Natural killer cell (primary cell): ENCODE measurements at regions not wholly inside any gene's neighbourhood (a gene's known extent, or its start where the extent isn't known, plus 50 kb on each side); places are given as distances from the start of the nearest gene placed in this dataset.

Experiments used
- ATAC-seq, 3 donors: fragments of 150-1000 bp in 2 of 3; fragments of 200-7000 bp in 1 of 3; cut with Tn5 transposase; 1 replicate in 1 of 3; 2 replicates in 2 of 3; pipeline ENCODE4 v1.10.0; 2021; ENCODE audit warnings: mild to moderate bottlenecking in 2 of 3, moderate library complexity in 2 of 3
- DNase-seq, 2 donors: peaks; one replicate each; pipeline versions ENCODE4 v3.0.0 to v3.0.0-alpha.2; 2013 to 2021; ENCODE audit warnings: mixed read lengths in 1 of 2
- H3K27ac ChIP-seq: one replicate; pipeline ENCODE4 v1.5.1; 2013; ENCODE audit warnings: mild to moderate bottlenecking, low read length
- H3K27me3 ChIP-seq: one replicate; pipeline ENCODE4 v1.6.1; 2013; ENCODE audit warnings: low read length; ENCODE audit not compliant: control insufficient read depth, insufficient read depth
- H3K36me3 ChIP-seq: one replicate; pipeline ENCODE4 v1.6.1; 2013; ENCODE audit warnings: low read length; ENCODE audit not compliant: control insufficient read depth, insufficient read depth
- H3K4me1 ChIP-seq: one replicate; pipeline ENCODE4 v1.6.1; 2013; ENCODE audit warnings: low read length; ENCODE audit not compliant: control insufficient read depth, insufficient read depth
- H3K4me3 ChIP-seq: one replicate; pipeline ENCODE4 v1.5.1; 2013; ENCODE audit warnings: low read length
- H3K9me3 ChIP-seq: one replicate; pipeline ENCODE4 v1.6.1; 2013; ENCODE audit warnings: low read length; ENCODE audit not compliant: control insufficient read depth, insufficient read depth
- H3K27ac Mint-ChIP-seq, 2 donors: one replicate each; pipeline ENCODE4 v1.8.0; 2022; ENCODE audit warnings: mild to moderate bottlenecking in 2 of 2, mixed read lengths in 2 of 2, moderate library complexity in 1 of 2
- H3K27me3 Mint-ChIP-seq, 2 donors: one replicate each; pipeline ENCODE4 v1.8.0; 2022; ENCODE audit warnings: low read depth in 2 of 2, mixed read lengths in 2 of 2
- H3K36me3 Mint-ChIP-seq: one replicate; pipeline ENCODE4 v1.8.0; 2022; ENCODE audit warnings: mixed read lengths
- H3K4me1 Mint-ChIP-seq, 2 donors: one replicate each; pipeline ENCODE4 v1.8.0; 2022; ENCODE audit warnings: mixed read lengths in 2 of 2
- H3K4me3 Mint-ChIP-seq: one replicate; pipeline ENCODE4 v1.8.0; 2022; ENCODE audit warnings: mild to moderate bottlenecking, moderate library complexity, mixed read lengths
- H3K9me3 Mint-ChIP-seq, 2 donors: one replicate each; pipeline ENCODE4 v1.8.0; 2022; ENCODE audit warnings: mixed read lengths in 2 of 2
- WGBS: methylation state at CpG from one replicate; pipeline ENCODE4 v1.1.7; 2013; ENCODE audit warnings: missing lambda C conversion rate; ENCODE audit not compliant: insufficient coverage; 5-methylcytosine and 5-hydroxymethylcytosine counted together
- intact Hi-C: fragments of 100-400 bp; cut with micrococcal nuclease; formaldehyde crosslinking; loops from one replicate; pipeline ENCODE4 v1.14.2; 2022
- TF ChIP-seq, protein P1 (sequence below): fragments of 200-600 bp; IDR thresholded peaks from one replicate; pipeline ENCODE4 v1.8.0; 2022; ENCODE audit warnings: antibody characterized with exemption

- H3K9me3 Mint-ChIP-seq: peaks cover 13 to 16% of the 10 kb centered on the region in 2 donors
- ATAC-seq (no peak), DNase-seq (no peak)
- intact Hi-C loops: no loop called here
- H3K36me3 Mint-ChIP-seq: peaks cover 8% of the 10 kb centered on the region
- Histone ChIP-seq H3K9me3 (no peaks in the 10 kb centered on the region), H3K4me3 (no peak overlapping the region), H3K27ac (no peak overlapping the region), H3K27me3 (no peaks in the 10 kb centered on the region), H3K4me1 (no peaks in the 10 kb centered on the region), H3K36me3 (no peaks in the 10 kb centered on the region)
- H3K27ac Mint-ChIP-seq: no peak overlapping the region
- TF ChIP-seq, protein P1, sequence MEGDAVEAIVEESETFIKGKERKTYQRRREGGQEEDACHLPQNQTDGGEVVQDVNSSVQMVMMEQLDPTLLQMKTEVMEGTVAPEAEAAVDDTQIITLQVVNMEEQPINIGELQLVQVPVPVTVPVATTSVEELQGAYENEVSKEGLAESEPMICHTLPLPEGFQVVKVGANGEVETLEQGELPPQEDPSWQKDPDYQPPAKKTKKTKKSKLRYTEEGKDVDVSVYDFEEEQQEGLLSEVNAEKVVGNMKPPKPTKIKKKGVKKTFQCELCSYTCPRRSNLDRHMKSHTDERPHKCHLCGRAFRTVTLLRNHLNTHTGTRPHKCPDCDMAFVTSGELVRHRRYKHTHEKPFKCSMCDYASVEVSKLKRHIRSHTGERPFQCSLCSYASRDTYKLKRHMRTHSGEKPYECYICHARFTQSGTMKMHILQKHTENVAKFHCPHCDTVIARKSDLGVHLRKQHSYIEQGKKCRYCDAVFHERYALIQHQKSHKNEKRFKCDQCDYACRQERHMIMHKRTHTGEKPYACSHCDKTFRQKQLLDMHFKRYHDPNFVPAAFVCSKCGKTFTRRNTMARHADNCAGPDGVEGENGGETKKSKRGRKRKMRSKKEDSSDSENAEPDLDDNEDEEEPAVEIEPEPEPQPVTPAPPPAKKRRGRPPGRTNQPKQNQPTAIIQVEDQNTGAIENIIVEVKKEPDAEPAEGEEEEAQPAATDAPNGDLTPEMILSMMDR: no peak
- no CpG with 5 or more reads among the region's 2 CpGs for WGBS
- H3K27me3 Mint-ChIP-seq: no peaks in the 10 kb centered on the region
- no peak overlapping the region for H3K4me3 Mint-ChIP-seq
- no peaks in the 10 kb centered on the region for H3K4me1 Mint-ChIP-seq
These were observed 185.6 kb upstream of the ARHGAP42 start for GRCh38 chr11:100501450-100501849.

DNA sequence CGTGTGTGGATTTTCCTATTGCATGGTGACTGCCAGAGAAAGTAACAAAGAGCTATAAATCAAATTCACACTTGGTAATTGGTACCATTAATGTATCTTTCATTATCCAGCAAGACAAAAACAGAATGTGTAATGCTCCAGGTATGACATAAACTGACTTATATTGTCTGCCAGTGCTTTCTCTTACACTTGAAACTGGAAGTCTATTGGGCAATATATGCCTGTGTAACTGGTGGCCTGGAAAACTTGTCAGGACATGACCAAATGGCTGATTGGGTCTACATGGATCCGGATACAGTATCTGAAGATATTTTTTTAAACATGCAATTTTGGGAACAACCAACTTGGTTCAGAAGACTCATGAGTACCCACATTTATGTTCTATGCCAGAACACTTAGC, 174.6 kb upstream of the ARHGAP42 start:
- Histone ChIP-seq H3K9me3 (peaks cover 5% of the 10 kb centered on the region), H3K4me3 (no peak overlapping the region), H3K27me3 (no peaks in the 10 kb centered on the region), H3K4me1 (no peaks in the 10 kb centered on the region), H3K27ac (no peak overlapping the region), H3K36me3 (no peaks in the 10 kb centered on the region)
- ATAC-seq: no peak
- no peak overlapping the region for H3K27ac Mint-ChIP-seq
- H3K36me3 Mint-ChIP-seq: no peaks in the 10 kb centered on the region
- intact Hi-C loops: no loop called here
- peaks cover 9 to 13% of the 10 kb centered on the region in 2 donors for H3K9me3 Mint-ChIP-seq
- H3K4me3 Mint-ChIP-seq: no peak overlapping the region
- WGBS: 95% methylated on average over 2 of the region's 2 CpGs
- H3K4me1 Mint-ChIP-seq: no peaks in the 10 kb centered on the region
- TF ChIP-seq, protein P1: no peak
- no peak for DNase-seq
- H3K27me3 Mint-ChIP-seq: no peaks in the 10 kb centered on the region

DNA sequence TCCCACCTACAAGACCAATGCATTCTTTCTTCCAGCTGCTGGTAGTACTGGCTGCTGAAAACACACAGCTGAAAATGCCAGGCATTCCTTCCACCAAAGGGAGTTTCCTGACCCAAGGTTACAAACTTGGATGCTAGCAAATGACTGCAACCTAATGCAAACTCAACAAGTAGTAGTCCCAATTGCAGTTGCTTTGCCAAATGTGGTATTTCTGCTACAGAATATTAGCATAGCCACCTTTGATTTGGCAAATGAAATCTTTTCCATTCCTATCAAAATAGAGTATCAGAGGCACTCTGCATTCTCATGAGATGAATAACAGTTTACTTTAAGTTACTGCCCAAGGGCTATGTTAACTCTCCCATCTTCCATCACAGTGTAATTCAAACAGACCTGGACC, 172.0 kb upstream of the ARHGAP42 start:
- H3K27me3 Mint-ChIP-seq: no peaks in the 10 kb centered on the region
- no peaks in the 10 kb centered on the region for H3K27me3 ChIP-seq

DNA sequence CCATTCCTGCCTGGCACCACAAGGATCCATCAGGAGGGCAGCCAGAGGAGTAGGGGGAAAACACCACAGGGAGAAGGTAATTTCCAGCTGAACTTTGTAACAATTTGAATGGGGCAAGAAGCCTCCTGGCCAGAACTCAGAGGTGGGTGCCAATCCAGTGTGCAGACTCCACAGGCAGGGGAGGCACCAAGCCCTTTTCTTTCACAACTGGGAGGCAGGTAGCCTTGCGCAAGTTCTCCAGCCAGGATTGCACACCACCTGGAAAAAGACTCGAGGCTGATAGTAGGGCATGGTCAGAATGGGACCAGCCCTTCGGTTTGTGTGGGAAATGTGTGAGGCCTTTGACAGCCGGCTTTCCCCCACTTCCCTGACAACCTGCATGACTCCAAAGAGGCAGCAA, 161.9 kb upstream of the ARHGAP42 start:
- WGBS: 92% methylated on average over 3 of the region's 4 CpGs
- TF ChIP-seq, protein P1: no peak
- peaks cover 15% of the 10 kb centered on the region for H3K9me3 ChIP-seq
- no peaks in the 10 kb centered on the region for H3K27me3 ChIP-seq
- H3K9me3 Mint-ChIP-seq: peaks cover 12 to 20% of the 10 kb centered on the region in 2 donors
- H3K4me3 Mint-ChIP-seq: no peak overlapping the region
- H3K27ac ChIP-seq: no peak overlapping the region
- no peaks in the 10 kb centered on the region for H3K36me3 ChIP-seq
- peaks cover 12% of the 10 kb centered on the region for H3K36me3 Mint-ChIP-seq
- no peaks in the 10 kb centered on the region for H3K4me1 Mint-ChIP-seq
- H3K4me3 ChIP-seq: no peak overlapping the region
- H3K27ac Mint-ChIP-seq: no peak overlapping the region
- DNase-seq (no peak), ATAC-seq (no peak)
- intact Hi-C loops: no loop called here
- no peaks in the 10 kb centered on the region for H3K27me3 Mint-ChIP-seq
- H3K4me1 ChIP-seq: no peaks in the 10 kb centered on the region

More for the DNA sequence above, 172.0 kb upstream of the ARHGAP42 start:
- TF ChIP-seq, protein P1: no peak
- Mint-ChIP-seq H3K36me3 (peaks cover 8% of the 10 kb centered on the region), H3K9me3 (peaks cover 12 to 15% of the 10 kb centered on the region in 2 donors), H3K4me1 (no peaks in the 10 kb centered on the region), H3K27ac (no peak overlapping the region), H3K4me3 (no peak overlapping the region)
- ATAC-seq: no peak
- Histone ChIP-seq H3K4me1 (no peaks in the 10 kb centered on the region), H3K4me3 (no peak overlapping the region), H3K9me3 (peaks cover 5% of the 10 kb centered on the region), H3K36me3 (no peaks in the 10 kb centered on the region), H3K27ac (no peak overlapping the region)
- no peak for DNase-seq
- intact Hi-C loops: no loop called here
